ENCODE measurements at regions not wholly inside any gene's neighbourhood (a gene's known extent, or its start where the extent isn't known, plus 50 kb on each side); places are given as distances from the start of the nearest gene placed in this dataset.
A peak's percentile ranks its signal among the peaks of the same experiment; 100 is the strongest.
"Not testable (repeated sequence)": the region's sequence is repeated elsewhere in the genome, so short reads cannot be mapped to it uniquely, and the experiment has no call there.

DNA sequence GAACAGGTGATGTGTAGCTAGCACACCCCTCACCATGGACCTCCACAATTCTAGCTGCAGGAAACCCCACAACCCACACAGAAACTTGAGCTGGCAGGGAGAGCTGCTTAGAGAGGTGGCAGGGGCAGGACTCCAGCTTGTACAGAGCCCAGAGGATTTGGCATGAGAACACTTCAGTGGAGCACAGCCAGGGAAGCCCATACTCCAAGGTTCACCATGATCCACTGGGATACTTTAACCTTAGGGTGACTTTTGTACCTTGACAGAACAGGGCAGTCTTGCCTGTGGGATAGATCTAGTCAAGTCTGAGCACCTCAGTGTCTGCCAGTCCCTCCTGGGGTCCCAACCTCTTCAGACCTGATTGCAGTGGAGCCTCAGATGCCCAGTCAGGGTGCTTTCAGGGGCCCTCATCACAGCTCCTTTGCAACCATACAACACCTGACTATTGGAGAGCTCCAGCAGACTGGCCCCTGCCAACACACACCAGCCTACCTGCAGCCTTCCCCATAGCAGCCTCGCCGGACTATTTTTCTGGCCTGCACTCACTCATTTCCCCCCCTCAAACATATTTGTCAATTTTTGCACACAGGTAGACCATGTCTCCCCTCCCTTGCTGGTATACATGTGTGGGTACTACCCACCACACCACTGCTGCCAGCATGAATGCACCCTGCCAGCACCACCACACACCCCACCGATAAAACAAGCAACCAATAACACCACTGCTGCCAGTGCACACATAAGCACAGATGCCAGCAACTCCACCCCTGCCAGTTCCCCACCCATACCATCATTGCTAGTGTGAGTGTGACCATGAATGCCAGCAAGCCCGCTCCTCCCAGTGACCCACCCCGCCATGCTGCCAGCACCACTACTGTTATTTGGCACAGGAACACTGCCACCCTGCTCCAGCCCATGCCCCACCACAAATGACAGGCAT, 56.0 kb upstream of the CDX4 start:
- TF ChIP-seq CTCF (conservative IDR thresholded peaks at IDR 0.05), result no peak
- H3K27ac ChIP-seq, result no peak overlapping the region

- no peak overlapping the region for H3K27ac ChIP-seq
- TF ChIP-seq CTCF (conservative IDR thresholded peaks at IDR 0.05), result no peak
Measured at GRCh38 chrX:73366696-73367095, 80.2 kb upstream of the CDX4 start.

DNA sequence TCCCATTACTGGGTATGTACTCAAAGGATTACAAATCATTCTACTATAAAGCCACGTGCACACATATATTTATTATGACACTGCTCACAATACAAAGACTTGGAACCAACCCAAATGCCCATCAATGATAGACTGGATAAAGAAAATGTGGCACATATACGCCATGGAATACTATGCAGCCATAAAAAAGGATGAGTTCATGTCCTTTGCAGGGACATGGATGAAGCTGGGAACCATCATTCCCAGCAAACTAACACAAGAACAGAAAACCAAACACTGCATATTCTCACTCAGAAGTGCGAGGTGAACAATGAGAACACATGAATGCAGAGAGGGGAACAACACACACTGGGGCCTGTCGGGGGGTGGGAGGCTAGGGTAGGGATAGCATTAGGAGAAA, 89.6 kb upstream of the CDX4 start:
- H3K27ac ChIP-seq, result not testable (repeated sequence)

DNA sequence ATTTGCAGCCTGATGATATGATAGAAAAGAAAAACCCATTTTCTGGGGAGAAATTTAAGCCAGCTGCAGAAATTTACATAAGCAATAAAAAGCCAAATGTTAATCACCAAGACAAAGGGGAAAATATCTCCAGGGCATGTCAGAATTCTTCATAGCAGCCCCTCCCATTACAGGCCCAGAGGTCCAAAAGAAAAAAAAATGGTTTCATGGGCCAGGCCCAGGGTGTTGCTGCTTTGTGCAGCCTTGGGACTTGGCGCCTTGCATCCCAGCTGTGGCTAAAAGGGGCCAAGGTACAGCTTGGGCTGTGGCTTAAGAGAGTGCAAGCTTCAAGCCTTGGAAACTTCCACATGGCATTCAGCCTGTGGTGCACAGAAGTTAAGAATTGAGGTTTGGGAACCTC, 97.9 kb upstream of the CDX4 start:
- no peak for TF ChIP-seq CTCF (conservative IDR thresholded peaks at IDR 0.05)
- no peak overlapping the region for H3K27ac ChIP-seq

DNA sequence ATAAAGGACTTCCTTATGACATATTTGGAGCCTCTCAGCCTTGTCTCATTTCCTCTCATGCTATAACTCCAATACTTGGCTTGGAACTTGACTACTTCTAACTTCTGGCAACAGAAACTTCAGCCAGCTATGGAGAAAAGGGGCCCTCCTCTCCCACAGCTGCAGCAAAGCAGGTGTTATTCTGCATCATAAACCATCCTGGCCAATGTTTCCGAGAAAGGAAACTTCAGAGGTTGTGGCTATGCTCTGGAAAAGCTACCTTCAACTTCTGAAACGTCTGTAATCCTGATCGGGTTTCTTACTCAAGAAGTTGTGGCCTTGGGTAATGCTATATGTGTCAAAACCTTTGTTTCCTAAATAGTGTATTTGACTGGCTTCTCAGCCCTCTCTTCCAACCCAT, 109.5 kb upstream of the CDX4 start:
- TF ChIP-seq CTCF (conservative IDR thresholded peaks at IDR 0.05), result no peak
- no peak overlapping the region for H3K27ac ChIP-seq

DNA sequence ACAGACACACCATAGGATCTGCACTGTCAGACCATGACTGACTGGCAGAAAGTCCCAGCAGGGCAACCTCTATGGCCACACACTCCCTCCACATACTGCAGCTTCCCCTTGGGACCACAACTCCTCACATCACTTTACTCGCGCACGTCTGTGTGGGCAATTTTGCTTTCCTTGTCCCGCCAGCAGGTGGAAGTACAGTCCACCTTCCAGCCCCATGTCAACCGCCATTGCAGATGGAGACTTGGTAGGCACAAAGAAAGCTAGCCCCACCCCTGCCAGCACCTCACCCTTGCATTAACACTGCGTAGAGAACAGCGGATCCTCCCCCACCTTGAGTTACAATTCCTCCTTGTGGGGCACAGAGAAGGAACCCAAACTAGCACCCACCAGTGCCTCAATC, 74.4 kb upstream of the NAP1L2 start:
- TF ChIP-seq CTCF (conservative IDR thresholded peaks at IDR 0.05), result peak; percentile 62
- no peak overlapping the region for H3K27ac ChIP-seq

DNA sequence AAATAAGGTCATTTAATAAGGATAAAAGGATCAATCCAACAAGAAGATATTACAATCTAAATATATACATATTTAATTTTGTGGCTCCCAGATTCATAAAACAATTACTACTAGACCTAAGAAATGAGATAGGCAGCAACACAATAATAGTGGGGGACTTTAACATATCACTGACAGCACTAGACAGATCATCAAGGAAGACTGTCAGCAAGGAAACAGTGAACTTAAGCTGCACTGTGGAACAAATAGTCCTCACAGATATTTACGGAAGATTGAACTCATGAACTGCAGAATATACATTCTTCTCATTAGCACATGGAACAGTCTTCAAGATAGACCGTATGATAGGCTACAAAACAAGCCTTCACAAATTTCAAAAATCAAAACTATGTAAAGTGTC, 56.1 kb upstream of the NAP1L2 start:
- TF ChIP-seq CTCF (conservative IDR thresholded peaks at IDR 0.05), result no peak
- H3K27ac ChIP-seq, result no peak overlapping the region

DNA sequence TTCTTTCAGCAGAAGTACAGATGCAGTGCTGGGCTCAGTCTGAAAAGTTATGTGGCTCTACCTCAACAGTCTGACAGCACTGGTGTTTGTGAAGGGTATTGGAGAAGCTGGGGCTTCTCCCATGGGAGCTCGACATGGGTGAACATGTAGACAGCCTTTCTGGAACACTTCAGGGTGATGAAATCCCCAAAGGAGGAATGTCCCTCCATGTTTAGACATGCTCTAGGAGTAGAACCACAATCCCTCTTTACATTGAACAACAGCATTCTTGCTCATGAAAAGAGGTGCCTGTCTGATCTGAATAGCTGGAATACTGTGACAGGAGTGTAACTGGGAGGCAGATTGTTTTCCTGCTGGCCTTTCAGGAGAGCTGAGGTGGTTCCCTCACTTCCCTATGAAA, 53.8 kb upstream of the NAP1L2 start:
- TF ChIP-seq CTCF (conservative IDR thresholded peaks at IDR 0.05), result no peak
- no peak overlapping the region for H3K27ac ChIP-seq

Data from VCaP (cell line).